Mucosa of rectum (tissue), 2 donors: ENCODE measurements at regions not wholly inside any gene's neighbourhood (a gene's known extent, or its start where the extent isn't known, plus 50 kb on each side); places are given as distances from the start of the nearest gene placed in this dataset.

ENCODE experiments used
- H3K27ac ChIP-seq, 2 donors: one replicate each; pipeline ENCODE4 v1.7.0; 2013; ENCODE audit warnings: inconsistent platforms in 2 of 2, low read depth in 2 of 2, low read length in 2 of 2
- H3K27me3 ChIP-seq, 2 donors: one replicate each; pipeline ENCODE4 v1.7.0; 2013; ENCODE audit warnings: low read length in 2 of 2; ENCODE audit not compliant: control insufficient read depth in 2 of 2, insufficient read depth in 2 of 2
- H3K36me3 ChIP-seq, 2 donors: one replicate each; pipeline ENCODE4 v1.7.0; 2013; ENCODE audit warnings: low read length in 2 of 2; ENCODE audit not compliant: control insufficient read depth in 2 of 2, insufficient read depth in 2 of 2
- H3K4me1 ChIP-seq, 2 donors: one replicate each; pipeline ENCODE4 v1.7.0; 2013; ENCODE audit warnings: low read length in 2 of 2, mild to moderate bottlenecking in 1 of 2; ENCODE audit not compliant: control insufficient read depth in 2 of 2, insufficient read depth in 2 of 2
- H3K4me3 ChIP-seq, 2 donors: one replicate each; pipeline ENCODE4 v1.7.0; 2013; ENCODE audit warnings: low read length in 2 of 2
- H3K9ac ChIP-seq, 2 donors: one replicate each; pipeline ENCODE4 v1.7.0; 2013; ENCODE audit warnings: low read length in 2 of 2, low read depth in 1 of 2, mild to moderate bottlenecking in 1 of 2
- H3K9me3 ChIP-seq, 2 donors: one replicate each; pipeline ENCODE4 v1.7.0; 2013; ENCODE audit warnings: low read length in 2 of 2; ENCODE audit not compliant: control insufficient read depth in 2 of 2
- donor health status: healthy.
- donor health status: Normal muscosa, but diverticular disease.

GRCh38 chr15:26102365-26102764 is 239.2 kb upstream of the ATP10A start:
- Histone ChIP-seq H3K9me3 (peaks cover 0 to 4% of the 10 kb centered on the region in 2 donors), H3K9ac (no peak overlapping the region), H3K4me3 (no peak overlapping the region), H3K36me3 (no peaks in the 10 kb centered on the region), H3K27me3 (no peaks in the 10 kb centered on the region), H3K27ac (no peak overlapping the region), H3K4me1 (no peaks in the 10 kb centered on the region)

- no peaks in the 10 kb centered on the region for H3K36me3 ChIP-seq
- no peaks in the 10 kb centered on the region for H3K4me1 ChIP-seq
- no peaks in the 10 kb centered on the region for H3K27me3 ChIP-seq
- no peak overlapping the region for H3K9ac ChIP-seq
- no peak overlapping the region for H3K27ac ChIP-seq
- H3K4me3 ChIP-seq = no peak overlapping the region
- peaks cover 0 to under 1% of the 10 kb centered on the region in 2 donors for H3K9me3 ChIP-seq
Measured at GRCh38 chr15:26101443-26101842, 238.3 kb upstream of the ATP10A start.

GRCh38 chr15:26098801-26099200 is 235.7 kb upstream of the ATP10A start:
- Histone ChIP-seq H3K36me3 (no peaks in the 10 kb centered on the region), H3K27me3 (no peaks in the 10 kb centered on the region), H3K9ac (no peak overlapping the region), H3K27ac (no peak overlapping the region), H3K9me3 (no peaks in the 10 kb centered on the region), H3K4me1 (no peaks in the 10 kb centered on the region), H3K4me3 (no peak overlapping the region)

GRCh38 chr15:26097216-26097615 is 234.1 kb upstream of the ATP10A start:
- H3K9ac ChIP-seq = no peak overlapping the region
- H3K9me3 ChIP-seq = no peaks in the 10 kb centered on the region
- H3K27me3 ChIP-seq = no peaks in the 10 kb centered on the region
- H3K27ac ChIP-seq = no peak overlapping the region
- H3K4me1 ChIP-seq = no peaks in the 10 kb centered on the region
- no peaks in the 10 kb centered on the region for H3K36me3 ChIP-seq
- H3K4me3 ChIP-seq = no peak overlapping the region

GRCh38 chr15:26096581-26096980 is 233.5 kb upstream of the ATP10A start:
- Histone ChIP-seq H3K4me1 (no peaks in the 10 kb centered on the region), H3K9ac (no peak overlapping the region), H3K4me3 (no peak overlapping the region), H3K9me3 (no peaks in the 10 kb centered on the region), H3K27ac (no peak overlapping the region), H3K27me3 (no peaks in the 10 kb centered on the region), H3K36me3 (no peaks in the 10 kb centered on the region)

GRCh38 chr15:26095710-26096330 is 232.7 kb upstream of the ATP10A start:
- H3K4me1 ChIP-seq = no peaks in the 10 kb centered on the region
- no peak overlapping the region for H3K4me3 ChIP-seq
- no peaks in the 10 kb centered on the region for H3K27me3 ChIP-seq
- no peak overlapping the region for H3K27ac ChIP-seq
- H3K9me3 ChIP-seq = no peaks in the 10 kb centered on the region
- H3K9ac ChIP-seq = no peak overlapping the region
- H3K36me3 ChIP-seq = no peaks in the 10 kb centered on the region

GRCh38 chr15:26091184-26091583 is 228.1 kb upstream of the ATP10A start:
- Histone ChIP-seq H3K27ac (no peak overlapping the region), H3K36me3 (no peaks in the 10 kb centered on the region), H3K9me3 (no peaks in the 10 kb centered on the region), H3K27me3 (no peaks in the 10 kb centered on the region), H3K4me3 (no peak overlapping the region), H3K9ac (no peak overlapping the region), H3K4me1 (no peaks in the 10 kb centered on the region)

GRCh38 chr15:26087881-26088280 is 224.8 kb upstream of the ATP10A start:
- Histone ChIP-seq H3K4me1 (no peaks in the 10 kb centered on the region), H3K27ac (no peak overlapping the region), H3K36me3 (no peaks in the 10 kb centered on the region), H3K27me3 (no peaks in the 10 kb centered on the region), H3K9ac (no peak overlapping the region), H3K9me3 (no peaks in the 10 kb centered on the region), H3K4me3 (no peak overlapping the region)

- Histone ChIP-seq H3K27ac (no peak overlapping the region), H3K27me3 (no peaks in the 10 kb centered on the region)
Measured at GRCh38 chr15:26087395-26087794, 224.3 kb upstream of the ATP10A start.

GRCh38 chr15:26084771-26085170 is 221.6 kb upstream of the ATP10A start:
- no peaks in the 10 kb centered on the region for H3K9me3 ChIP-seq
- no peaks in the 10 kb centered on the region for H3K4me1 ChIP-seq
- no peak overlapping the region for H3K9ac ChIP-seq
- H3K27me3 ChIP-seq = no peaks in the 10 kb centered on the region
- no peak overlapping the region for H3K27ac ChIP-seq
- H3K4me3 ChIP-seq = no peak overlapping the region
- H3K36me3 ChIP-seq = no peaks in the 10 kb centered on the region

More at GRCh38 chr15:26087395-26087794, 224.3 kb upstream of the ATP10A start:
- no peaks in the 10 kb centered on the region for H3K36me3 ChIP-seq
- H3K4me1 ChIP-seq = no peaks in the 10 kb centered on the region
- H3K4me3 ChIP-seq = no peak overlapping the region
- no peak overlapping the region for H3K9ac ChIP-seq
- H3K9me3 ChIP-seq = no peaks in the 10 kb centered on the region

GRCh38 chr15:26083896-26084295 is 220.8 kb upstream of the ATP10A start:
- H3K27me3 ChIP-seq = no peaks in the 10 kb centered on the region
- H3K36me3 ChIP-seq = no peaks in the 10 kb centered on the region
- H3K9me3 ChIP-seq = no peaks in the 10 kb centered on the region
- no peaks in the 10 kb centered on the region for H3K4me1 ChIP-seq
- no peak overlapping the region for H3K9ac ChIP-seq
- H3K4me3 ChIP-seq = no peak overlapping the region
- H3K27ac ChIP-seq = no peak overlapping the region
